ENCODE measurements at regions not wholly inside any gene's neighbourhood (a gene's known extent, or its start where the extent isn't known, plus 50 kb on each side); places are given as distances from the start of the nearest gene placed in this dataset.
"Not testable (repeated sequence)": the region's sequence is repeated elsewhere in the genome, so short reads cannot be mapped to it uniquely, and the experiment has no call there.

DNA sequence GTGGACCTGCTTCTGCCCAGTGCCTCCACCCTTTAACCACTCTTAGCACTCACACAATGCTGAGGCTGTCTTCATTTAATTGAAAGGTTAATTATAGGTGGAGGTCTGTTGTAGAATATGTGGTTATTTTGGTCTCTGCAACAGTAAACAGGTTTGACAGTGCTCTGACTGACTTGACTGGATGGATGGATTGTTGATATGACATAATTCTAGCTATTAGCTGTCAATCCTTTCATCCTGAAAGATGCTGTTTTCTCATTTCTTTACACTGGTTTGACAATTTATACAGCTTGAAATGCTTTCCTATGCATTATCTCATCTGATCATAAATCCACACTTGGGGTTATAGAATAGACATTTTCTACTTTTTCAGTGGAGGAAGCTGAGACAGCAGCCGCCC is 210.7 kb downstream of the CDH26 start:
- no peak for DNase-seq (ENCODE audit: low read depth in 2 of 2)

- DNase-seq (ENCODE audit: low read depth in 2 of 2): no peak
These were observed 211.9 kb downstream of the CDH26 start for GRCh38 chr20:60170116-60170515.

DNA sequence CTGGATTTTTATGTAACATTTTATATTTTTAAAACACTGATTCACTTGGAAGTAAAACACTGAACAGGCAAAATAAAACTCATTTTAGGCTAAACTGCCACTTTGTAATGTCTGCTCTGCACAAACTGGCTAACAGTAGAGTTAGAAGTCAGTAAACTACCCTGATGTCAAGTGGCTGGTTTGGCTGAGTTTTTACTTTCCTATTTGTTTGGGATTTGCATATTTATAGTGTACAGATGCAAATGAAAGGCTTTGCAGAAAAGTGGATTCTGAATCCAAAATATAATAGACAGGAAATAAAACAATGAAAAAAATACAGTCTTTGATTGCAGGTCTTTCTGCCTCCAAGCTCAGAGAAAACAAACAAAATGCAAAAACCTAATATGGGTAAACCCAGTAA is 213.1 kb downstream of the CDH26 start:
- no peak for DNase-seq (ENCODE audit: low read depth in 2 of 2)

DNA sequence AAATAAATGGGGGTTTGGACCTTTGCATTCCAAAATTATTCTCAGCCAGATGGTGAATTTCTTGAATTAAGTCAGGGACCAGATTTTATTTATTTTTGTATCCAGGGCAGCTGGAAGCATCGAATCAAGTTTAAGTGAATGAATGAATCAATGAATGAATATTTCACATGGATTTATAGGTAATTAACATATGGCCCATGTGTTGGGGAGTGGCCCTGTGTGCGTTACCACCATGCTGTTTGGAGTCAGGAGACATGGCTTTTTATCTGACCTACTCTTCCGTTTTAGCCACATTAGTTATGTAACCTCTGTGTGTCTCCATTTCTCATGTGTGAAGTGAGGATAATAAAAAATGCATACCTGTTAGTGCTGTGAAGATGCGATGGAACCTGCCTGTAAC is 213.5 kb downstream of the CDH26 start:
- no peak for DNase-seq (ENCODE audit: low read depth in 2 of 2)

DNA sequence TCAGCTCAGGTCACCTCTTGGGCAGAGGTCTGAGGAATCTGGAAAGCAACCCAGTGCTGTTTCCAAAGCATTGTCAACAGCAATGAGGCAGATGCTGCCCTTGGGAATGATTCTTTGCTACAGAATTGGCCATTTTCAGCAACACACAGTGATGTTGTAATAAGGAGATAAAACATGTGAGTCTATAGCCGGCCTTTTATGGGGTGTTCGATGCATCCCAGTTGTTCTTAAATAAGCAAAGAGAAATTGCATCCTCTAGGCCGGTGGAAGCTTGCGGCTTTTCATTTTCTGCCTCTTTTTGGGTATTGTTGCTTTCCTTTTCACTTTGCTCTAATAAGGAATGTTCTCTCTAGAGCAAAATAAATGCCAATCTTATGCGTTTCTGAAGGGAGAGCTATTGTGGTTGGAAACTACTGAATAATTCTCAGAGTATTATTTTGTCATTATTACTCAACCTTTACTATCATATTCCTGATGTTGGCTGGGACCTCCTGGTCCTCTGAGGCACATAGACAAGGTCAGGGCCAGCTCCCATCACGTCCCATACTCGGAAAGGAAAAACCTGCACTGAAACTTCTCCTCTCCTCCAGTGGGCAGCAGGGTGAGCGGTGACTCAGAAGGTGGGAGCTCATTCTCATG is 214.2 kb downstream of the CDH26 start:
- DNase-seq (ENCODE audit: low read depth in 2 of 2): no peak

- no peak for DNase-seq (ENCODE audit: low read depth in 2 of 2)
These were observed 218.9 kb downstream of the CDH26 start for GRCh38 chr20:60177080-60177479.

DNA sequence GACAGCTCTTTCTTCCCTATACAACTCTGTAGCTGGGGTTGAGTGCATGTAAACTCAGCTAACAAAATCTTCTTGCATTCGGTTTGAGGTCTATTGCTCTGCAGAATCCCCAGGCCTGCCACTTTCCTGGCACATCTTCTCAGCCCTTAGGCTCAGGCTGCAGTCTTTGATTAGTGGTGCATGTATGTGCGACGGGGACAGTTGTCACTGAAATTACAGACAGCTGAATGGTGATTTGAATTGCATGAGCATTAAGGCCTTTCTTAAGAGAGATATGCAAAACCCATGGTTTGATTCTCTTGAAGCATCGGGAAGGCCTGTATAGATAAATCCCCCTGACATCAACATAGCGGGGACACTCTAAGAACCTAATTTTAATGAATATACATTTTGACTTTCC is 222.8 kb downstream of the CDH26 start:
- no peak for DNase-seq (ENCODE audit: low read depth in 2 of 2)

DNA sequence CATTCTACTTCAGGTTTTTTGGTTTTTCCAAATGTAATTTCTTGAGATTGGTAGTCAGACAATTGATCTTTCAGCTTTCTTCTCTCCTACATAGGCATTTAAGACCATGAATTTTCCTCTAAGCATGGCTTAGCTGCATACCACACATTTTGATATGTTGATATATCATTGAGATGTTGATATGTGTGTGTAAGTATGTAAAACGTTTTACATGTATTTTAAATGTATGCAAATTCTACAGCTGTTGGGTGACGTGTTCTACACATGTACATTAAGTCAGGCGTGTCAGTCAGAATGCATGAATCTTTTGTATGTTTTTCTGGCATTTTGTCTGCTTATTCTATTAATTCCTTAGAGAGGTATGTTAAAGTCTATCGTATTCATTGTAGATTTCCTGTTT is 228.2 kb downstream of the CDH26 start:
- DNase-seq (ENCODE audit: low read depth in 2 of 2): no peak

DNA sequence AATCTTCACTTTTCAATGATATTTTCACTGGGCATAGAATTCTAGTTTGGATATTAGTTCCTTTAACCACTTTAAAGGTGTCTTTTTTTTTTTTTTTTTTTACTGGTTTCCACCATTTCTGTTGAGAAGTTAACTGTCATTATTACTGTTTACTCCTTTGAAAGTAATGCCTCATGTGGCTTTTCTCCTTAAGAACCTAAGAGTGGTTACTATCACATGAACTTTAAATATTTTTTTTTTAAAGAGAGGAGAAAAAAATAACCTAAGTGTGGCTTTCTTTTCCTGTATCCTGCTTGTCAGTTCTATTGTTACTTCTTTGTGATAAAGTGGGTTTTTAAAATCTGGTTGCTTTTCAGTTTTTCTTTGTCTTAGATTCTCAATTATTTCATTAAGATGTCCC is 229.5 kb downstream of the CDH26 start:
- no peak for DNase-seq (ENCODE audit: low read depth in 2 of 2)

DNA sequence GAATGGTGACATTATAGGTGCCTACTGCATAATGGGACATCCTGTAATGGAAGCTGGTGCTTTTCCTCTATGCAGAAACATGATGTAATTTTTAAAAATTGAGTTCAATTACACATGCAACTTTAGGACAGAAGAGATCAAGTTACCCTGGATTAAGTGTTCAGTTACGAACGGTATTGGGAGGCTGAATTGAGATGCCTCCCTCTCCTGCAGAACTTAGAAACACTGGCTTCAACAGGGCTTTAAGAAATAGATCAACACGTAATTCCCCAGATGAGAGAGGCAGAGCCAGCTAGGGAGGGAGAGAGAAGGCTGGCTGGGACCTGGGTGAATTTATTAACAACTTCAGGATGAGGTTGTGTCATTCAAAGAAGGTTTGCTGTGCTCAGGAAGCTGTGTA is 232.8 kb downstream of the CDH26 start:
- no peak for DNase-seq (ENCODE audit: low read depth in 2 of 2)

GRCh38 chr20:60192326-60192725 is 234.1 kb downstream of the CDH26 start:
- DNase-seq (ENCODE audit: low read depth in 2 of 2): no peak

GRCh38 chr20:60199132-60199531 is 240.9 kb downstream of the CDH26 start:
- not testable (repeated sequence) for DNase-seq (ENCODE audit: low read depth in 2 of 2)

DNA sequence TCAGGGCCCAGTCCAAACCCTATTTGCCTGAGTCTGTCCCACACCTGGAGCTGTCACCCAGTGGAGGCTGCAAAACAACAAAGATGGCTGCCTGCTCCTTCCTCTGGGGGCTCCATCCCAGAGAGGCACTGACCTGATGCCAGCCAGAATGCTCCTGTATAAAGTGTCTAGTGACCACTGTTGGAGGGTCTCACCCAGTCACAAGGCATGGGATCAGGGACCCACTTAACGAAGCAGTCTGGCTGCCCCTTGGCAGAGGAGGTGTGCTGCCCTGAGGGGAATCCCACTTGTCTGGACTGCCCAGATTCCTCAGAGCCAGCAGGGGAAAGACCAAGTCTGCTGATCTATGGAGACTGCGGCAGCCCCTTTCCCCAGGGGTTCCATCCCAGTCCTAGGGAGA is 241.6 kb downstream of the CDH26 start:
- no peak for DNase-seq (ENCODE audit: low read depth in 2 of 2)

DNA sequence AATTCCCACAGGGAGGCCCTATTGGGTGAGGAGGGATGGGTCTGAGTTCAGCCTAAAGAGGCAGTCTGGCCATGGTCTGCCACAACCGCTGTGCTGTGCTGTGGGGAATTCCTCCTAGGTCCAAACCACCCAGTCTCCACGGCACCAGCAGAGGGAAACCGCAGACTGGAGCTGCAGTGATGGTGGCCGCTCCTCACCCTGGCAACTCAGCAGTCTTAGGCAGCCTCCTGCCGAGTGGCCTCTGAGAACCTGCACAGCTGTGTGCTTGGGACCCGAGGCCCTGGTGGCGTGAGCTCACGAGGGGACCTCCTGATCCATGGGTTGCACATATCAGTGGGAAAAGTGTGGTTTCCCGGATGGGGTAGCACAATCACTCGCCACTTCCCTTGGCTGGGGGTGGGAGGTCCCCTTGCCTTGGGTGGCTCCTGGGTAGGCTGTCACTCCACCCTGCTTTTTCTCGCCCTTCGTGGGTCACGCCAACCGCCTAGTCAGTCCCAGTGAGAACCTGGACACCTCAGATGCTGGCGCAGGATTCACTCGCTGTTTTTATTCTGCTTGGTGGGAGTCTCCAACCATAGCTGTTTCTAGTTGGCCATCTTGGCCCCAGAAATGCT is 242.2 kb downstream of the CDH26 start:
- DNase-seq (ENCODE audit: low read depth in 2 of 2): no peak

DNA sequence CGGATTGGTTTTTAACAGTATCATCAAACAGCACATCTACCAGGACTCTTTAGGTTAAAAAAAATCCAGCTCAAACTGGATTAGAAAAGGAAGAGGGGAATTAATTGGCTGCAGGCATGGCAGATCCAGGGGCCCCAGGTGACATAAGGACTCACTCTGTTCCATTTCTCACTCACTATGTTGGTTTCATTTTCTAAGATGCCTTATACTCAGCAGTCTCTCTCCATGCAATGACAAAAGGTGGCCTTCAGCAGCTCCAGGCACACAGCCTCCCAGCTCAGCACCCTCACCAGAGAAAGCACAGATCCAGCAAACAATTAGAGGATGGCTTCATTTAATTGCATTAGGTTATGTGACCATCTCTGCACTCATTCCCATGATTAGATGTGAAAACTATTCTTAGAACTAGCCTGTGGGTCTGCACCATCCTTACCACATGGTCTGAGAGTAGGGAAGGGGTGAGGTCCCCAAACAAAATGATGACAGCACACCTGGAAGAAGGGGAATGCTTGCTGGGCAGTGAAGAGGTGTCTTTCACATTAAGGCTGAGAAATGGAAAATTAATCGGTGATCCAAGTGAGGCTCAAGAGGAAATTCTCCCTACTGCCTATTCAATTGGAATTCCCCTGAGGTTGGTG is 243.1 kb downstream of the CDH26 start:
- DNase-seq (ENCODE audit: low read depth in 2 of 2): no peak

DNA sequence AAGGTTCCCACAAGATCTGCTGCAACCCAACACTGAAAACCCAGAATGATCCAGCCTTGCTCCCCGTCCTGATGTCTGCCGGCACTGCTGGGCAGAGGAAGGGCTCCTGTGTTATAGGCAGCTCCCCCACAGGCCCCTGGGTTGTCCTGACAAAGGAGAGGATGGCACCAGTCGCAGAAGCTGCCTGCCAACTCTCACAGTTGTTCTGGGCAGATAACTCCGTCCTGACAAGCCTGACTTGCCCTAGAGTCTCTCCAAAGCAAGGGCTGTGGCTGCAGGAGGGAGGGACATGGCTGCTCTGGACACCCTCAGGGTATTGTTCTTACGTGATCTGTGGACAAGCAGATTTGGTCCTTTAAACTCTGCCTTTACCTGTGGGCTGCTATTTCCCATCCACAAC is 243.8 kb downstream of the CDH26 start:
- DNase-seq (ENCODE audit: low read depth in 2 of 2): no peak

- no peak for DNase-seq (ENCODE audit: low read depth in 2 of 2)
These were observed 245.2 kb downstream of the CDH26 start for GRCh38 chr20:60203451-60203850.

DNA sequence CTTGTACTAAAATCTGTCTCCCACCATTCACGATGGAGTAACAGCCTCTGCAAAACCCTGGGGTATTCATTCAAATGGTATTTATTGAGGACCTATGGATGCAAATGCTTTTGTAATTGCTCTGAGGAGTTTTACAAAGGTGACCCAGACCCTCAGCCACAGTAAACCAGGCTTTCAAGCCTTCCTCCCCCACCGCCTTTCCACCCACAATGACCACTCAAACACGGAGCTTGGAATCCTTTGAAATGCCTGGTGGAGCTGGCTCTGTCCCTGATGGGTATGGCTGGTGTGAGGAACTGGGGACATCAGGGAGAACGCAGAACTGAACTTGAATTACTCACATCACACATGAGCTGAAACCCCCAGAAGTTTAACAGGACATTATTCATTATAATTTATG is 246.4 kb downstream of the CDH26 start:
- no peak for DNase-seq (ENCODE audit: low read depth in 2 of 2)

DNA sequence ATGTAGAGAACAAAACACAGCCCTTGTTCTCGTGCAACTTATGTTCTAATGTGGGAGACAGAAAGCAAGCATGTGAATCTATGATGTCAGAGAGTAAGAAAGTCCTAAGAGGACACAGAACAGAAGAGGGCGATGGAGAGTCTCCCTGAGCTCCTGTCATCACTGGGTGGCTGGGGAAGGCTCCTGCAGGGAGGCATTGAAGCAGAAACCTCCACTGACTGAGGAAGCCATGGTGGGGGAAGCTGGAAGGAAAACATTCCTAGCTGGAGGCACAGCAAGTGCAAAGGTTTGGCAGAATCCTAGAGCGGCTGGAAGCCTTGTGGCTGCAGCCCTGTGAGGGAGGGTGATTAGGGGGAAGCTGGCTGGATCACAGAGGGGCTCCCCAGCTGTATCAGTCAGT is 248.0 kb downstream of the CDH26 start:
- no peak for DNase-seq (ENCODE audit: low read depth in 2 of 2)

DNA sequence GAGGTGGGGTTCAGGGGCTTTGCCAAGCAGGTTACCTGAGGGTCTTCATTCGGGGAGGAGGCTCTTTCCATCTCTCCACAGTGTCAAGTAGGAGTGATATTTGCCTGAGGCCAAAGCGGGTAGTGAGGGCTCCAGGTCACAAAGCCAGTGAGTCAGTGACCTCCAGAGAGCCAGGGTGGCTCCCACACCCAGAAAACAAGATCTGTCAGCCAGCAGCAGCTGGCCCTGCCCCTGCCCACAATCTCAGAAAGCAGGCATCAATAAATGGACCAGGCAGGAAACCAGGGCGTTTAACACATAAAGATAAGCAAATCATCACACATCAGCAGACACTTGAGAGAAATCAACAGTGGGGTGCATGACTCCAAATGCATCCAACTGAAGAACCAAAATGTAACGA is 250.8 kb downstream of the CDH26 start:
- DNase-seq (ENCODE audit: low read depth in 2 of 2): no peak

DNA sequence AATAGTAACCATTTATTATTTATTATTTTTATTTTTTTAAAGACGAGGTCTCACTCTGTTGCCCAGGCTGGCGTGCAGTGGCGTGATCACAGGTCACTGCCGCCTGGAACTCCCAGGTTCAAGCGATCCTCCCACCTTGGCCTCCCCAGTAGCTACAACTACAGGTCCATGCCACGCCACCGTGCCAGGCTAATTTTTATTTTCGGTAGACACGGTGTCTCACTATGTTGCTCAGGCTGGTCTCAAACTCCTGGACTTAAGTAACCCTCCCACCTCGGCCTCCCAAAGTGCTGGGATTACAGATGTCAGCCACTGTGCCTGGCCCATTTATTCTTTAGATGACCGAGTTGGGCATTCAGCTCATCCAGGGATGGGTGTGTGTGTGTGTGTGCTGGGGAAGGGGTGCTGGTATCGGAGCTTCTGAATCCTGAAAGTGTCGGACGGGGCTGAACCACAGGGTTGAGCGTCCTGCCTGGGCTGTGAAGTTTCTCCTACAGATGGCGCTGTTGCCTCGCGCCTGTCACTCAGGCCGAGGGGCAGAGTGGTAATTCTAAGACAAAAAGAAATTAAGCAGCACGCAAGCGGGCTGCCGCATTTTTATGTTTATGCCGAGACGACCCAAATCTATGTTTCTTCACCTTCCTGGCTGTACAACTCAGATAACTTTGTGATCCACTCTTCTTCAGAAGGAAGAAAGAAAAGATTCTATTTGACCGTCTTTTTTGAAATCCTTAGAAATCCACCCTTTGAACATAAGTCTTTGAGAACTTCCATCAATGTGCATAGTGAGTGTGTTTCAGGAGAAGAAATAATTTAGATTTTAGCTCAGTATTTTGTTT is 252.8 kb downstream of the CDH26 start:
- peak; percentile 41 to 56 for DNase-seq (ENCODE audit: low read depth in 2 of 2)

DNA sequence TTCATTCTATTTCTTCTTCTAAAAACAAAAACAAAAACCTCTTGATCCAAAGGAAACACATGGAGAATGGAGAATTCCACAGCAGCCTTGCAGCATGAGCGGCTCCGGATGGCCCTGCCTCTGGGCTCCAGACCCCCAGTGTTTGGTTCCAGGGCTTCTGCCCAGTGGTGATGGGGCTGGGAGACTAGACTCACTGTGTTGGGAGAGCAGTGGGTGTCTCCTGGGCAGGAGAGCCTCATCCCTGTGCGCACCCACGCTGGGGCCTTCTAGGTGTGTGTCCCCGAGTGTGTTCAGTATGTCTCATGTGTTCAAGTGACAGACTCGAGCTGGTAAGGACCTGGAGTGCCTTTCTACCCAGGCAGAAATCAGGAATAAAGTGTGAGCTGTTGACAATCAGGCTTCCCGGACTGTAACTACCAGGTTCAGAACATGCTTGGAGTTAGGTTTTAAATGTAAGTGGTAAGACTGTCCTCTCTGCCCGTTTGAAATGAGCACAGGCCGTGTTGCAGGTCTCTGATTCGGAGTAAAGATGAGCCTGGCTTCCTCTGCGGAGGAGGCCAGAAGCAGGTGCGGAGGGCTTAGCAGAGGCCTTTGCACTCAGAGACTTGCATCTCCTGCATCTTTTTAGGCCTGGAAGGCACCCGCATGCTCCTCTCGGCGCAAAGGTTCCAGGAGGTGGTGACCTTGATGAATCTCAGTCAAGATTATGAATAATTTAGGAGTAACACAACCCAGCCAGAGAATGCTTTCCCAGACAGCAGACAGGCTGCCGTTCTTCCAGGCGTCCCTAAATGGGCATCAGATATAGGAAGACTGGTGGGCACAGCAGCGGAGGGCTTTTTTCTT is 253.6 kb downstream of the CDH26 start:
- no peak for DNase-seq (ENCODE audit: low read depth in 2 of 2)

Measured in stimulated activated CD8-positive, alpha-beta memory T cell treated with anti-CD3 and anti-CD28 coated beads, Interleukin-2, amount 100 ng/mL, for 48 hours (primary cell).